ENCODE measurements at regions not wholly inside any gene's neighbourhood (a gene's known extent, or its start where the extent isn't known, plus 50 kb on each side); places are given as distances from the start of the nearest gene placed in this dataset.

DNA sequence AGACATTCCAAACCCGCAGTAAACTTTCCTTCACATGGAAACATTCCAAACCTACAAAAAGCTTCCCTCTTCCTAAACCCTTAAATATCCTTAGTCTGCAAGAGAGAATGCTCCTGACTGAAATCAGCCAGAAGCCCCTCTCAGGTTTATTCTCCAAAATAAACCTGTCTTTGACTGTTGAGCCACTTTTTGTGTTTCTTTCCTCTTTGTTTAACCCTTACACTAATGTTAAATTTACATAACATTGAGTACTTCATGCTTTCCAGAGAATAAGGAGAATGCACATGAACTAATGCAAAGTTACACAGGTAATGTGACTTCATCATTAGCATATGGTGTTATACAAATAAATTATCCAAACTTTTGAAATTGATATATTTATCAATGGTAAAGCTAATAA lies 262.6 kb upstream of the PRKCQ start:
- DNase-seq = no peak
- BruUV-seq (replicated peaks) = no TSS peak
- Histone ChIP-seq H3K4me3 (ENCODE audit: low read depth, low read length) (no peak overlapping the region), H3K36me3 (ENCODE audit: control insufficient read depth, insufficient read depth, low read length) (no peaks in the 10 kb centered on the region), H3K27me3 (replicated peaks; ENCODE audit: control insufficient read depth, insufficient read depth, low read length) (no peaks in the 10 kb centered on the region), H3K9me3 (peaks cover 9% of the 10 kb centered on the region; the same call in 1 of the 2 replicates), H3K4me1 (no peaks in the 10 kb centered on the region)
- H3K4me1 Mint-ChIP-seq (ENCODE audit: low read depth, unreplicated experiment) = no peaks in the 10 kb centered on the region
- peaks cover 5% of the 10 kb centered on the region for H3K36me3 Mint-ChIP-seq (ENCODE audit: insufficient read depth, unreplicated experiment)
- intact Hi-C loops (cut with micrococcal nuclease; ENCODE audit: unreplicated experiment) = no loop called here
- H3K27ac Mint-ChIP-seq (ENCODE audit: unreplicated experiment) = no peak overlapping the region
- ChIA-PET POLR2A (no interaction called here), CTCF (no interaction called here)
- no peak overlapping the region for H3K4me3 Mint-ChIP-seq (ENCODE audit: unreplicated experiment)
- peaks cover 3% of the 10 kb centered on the region for H3K27me3 Mint-ChIP-seq (ENCODE audit: insufficient read depth, unreplicated experiment)
- H3K9me3 Mint-ChIP-seq (ENCODE audit: unreplicated experiment) = peaks cover 44% of the 10 kb centered on the region
- TF ChIP-seq, protein P1, sequence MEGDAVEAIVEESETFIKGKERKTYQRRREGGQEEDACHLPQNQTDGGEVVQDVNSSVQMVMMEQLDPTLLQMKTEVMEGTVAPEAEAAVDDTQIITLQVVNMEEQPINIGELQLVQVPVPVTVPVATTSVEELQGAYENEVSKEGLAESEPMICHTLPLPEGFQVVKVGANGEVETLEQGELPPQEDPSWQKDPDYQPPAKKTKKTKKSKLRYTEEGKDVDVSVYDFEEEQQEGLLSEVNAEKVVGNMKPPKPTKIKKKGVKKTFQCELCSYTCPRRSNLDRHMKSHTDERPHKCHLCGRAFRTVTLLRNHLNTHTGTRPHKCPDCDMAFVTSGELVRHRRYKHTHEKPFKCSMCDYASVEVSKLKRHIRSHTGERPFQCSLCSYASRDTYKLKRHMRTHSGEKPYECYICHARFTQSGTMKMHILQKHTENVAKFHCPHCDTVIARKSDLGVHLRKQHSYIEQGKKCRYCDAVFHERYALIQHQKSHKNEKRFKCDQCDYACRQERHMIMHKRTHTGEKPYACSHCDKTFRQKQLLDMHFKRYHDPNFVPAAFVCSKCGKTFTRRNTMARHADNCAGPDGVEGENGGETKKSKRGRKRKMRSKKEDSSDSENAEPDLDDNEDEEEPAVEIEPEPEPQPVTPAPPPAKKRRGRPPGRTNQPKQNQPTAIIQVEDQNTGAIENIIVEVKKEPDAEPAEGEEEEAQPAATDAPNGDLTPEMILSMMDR (IDR thresholded peaks at IDR 0.05; ENCODE audit: insufficient read depth in 1 of 2, low read depth in 1 of 2, low read length in 1 of 2, severe bottlenecking in 1 of 2, unreplicated experiment in 1 of 2) = no peak

DNA sequence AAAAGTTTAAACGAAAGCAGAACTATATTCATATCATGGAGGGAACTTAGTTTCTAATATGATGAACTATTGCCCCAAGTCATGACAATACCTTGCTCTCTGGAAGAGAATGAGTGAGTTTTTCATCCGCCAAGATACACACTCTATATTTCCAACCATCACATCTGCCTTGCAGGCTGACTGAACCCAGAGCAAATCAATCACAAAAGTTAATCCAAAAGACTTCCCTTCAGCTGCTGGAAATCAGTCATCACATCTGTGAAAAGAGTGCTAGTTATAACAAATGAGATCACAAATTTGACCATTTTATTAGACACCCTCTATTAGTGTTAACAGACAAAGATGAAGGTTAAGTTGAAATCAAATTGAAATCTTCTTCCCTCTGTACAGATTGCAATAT lies 261.7 kb upstream of the PRKCQ start:
- no TSS peak for BruUV-seq (replicated peaks)
- intact Hi-C loops (cut with micrococcal nuclease; ENCODE audit: unreplicated experiment) = no loop called here
- H3K27me3 ChIP-seq (replicated peaks; ENCODE audit: control insufficient read depth, insufficient read depth, low read length) = no peaks in the 10 kb centered on the region
- peaks cover 44% of the 10 kb centered on the region for H3K9me3 Mint-ChIP-seq (ENCODE audit: unreplicated experiment)
- no peak for DNase-seq
- no peak overlapping the region for H3K4me3 ChIP-seq (ENCODE audit: low read depth, low read length)
- ChIA-PET POLR2A (no interaction called here), CTCF (no interaction called here)
- H3K4me1 Mint-ChIP-seq (ENCODE audit: low read depth, unreplicated experiment) = no peaks in the 10 kb centered on the region
- TF ChIP-seq, protein P1 (IDR thresholded peaks at IDR 0.05; ENCODE audit: insufficient read depth in 1 of 2, low read depth in 1 of 2, low read length in 1 of 2, severe bottlenecking in 1 of 2, unreplicated experiment in 1 of 2) = no peak
- no peaks in the 10 kb centered on the region for H3K27me3 Mint-ChIP-seq (ENCODE audit: insufficient read depth, unreplicated experiment)
- H3K36me3 ChIP-seq (ENCODE audit: control insufficient read depth, insufficient read depth, low read length) = no peaks in the 10 kb centered on the region
- no peaks in the 10 kb centered on the region for H3K4me1 ChIP-seq
- H3K27ac Mint-ChIP-seq (ENCODE audit: unreplicated experiment) = no peak overlapping the region
- H3K9me3 ChIP-seq = peaks cover 12% of the 10 kb centered on the region; the same call in 1 of the 2 replicates
- no peak overlapping the region for H3K4me3 Mint-ChIP-seq (ENCODE audit: unreplicated experiment)
- no peaks in the 10 kb centered on the region for H3K36me3 Mint-ChIP-seq (ENCODE audit: insufficient read depth, unreplicated experiment)

DNA sequence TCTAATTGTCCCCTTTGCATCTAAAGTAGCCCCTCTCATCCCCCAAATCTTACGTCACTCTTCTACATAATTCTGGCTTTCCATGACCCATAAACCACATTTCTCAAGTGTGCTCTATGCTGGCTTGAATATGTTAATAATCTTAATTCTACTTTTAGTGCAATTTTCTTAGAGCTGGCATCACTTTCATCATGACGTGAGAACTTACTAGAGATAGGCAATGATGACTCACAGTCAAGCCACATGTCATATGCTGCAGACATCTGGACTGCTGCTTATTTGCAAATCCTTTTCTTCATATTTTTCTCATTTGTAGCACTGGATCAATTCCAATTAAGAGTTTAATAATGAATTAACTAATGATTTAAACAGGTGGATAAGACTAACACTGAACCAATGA lies 260.7 kb upstream of the PRKCQ start:
- no peaks in the 10 kb centered on the region for H3K36me3 ChIP-seq (ENCODE audit: control insufficient read depth, insufficient read depth, low read length)
- H3K27me3 ChIP-seq (replicated peaks; ENCODE audit: control insufficient read depth, insufficient read depth, low read length) = no peaks in the 10 kb centered on the region
- intact Hi-C loops (cut with micrococcal nuclease; ENCODE audit: unreplicated experiment) = no loop called here
- Mint-ChIP-seq H3K36me3 (ENCODE audit: insufficient read depth, unreplicated experiment) (no peaks in the 10 kb centered on the region), H3K4me1 (ENCODE audit: low read depth, unreplicated experiment) (no peaks in the 10 kb centered on the region), H3K4me3 (ENCODE audit: unreplicated experiment) (no peak overlapping the region), H3K9me3 (ENCODE audit: unreplicated experiment) (peaks cover 44% of the 10 kb centered on the region), H3K27me3 (ENCODE audit: insufficient read depth, unreplicated experiment) (no peaks in the 10 kb centered on the region), H3K27ac (ENCODE audit: unreplicated experiment) (no peak overlapping the region)
- H3K4me1 ChIP-seq = no peaks in the 10 kb centered on the region
- H3K9me3 ChIP-seq = peaks cover 13% of the 10 kb centered on the region; the same call in 1 of the 2 replicates
- DNase-seq = no peak
- CTCF ChIA-PET = no interaction called here
- H3K4me3 ChIP-seq (ENCODE audit: low read depth, low read length) = no peak overlapping the region
- TF ChIP-seq, protein P1 (IDR thresholded peaks at IDR 0.05; ENCODE audit: insufficient read depth in 1 of 2, low read depth in 1 of 2, low read length in 1 of 2, severe bottlenecking in 1 of 2, unreplicated experiment in 1 of 2) = no peak
- no TSS peak for BruUV-seq (replicated peaks)
- POLR2A ChIA-PET = no interaction called here
